Lung (tissue), 11 donors: ENCODE measurements at regions not wholly inside any gene's neighbourhood (a gene's known extent, or its start where the extent isn't known, plus 50 kb on each side); places are given as distances from the start of the nearest gene placed in this dataset.

Experiments
- ATAC-seq: fragments of 200-7000 bp; cut with Tn5 transposase; one replicate; pipeline ENCODE4 v1.9.1; 2020; ENCODE audit warnings: moderate number of reproducible peaks; ENCODE audit not compliant: insufficient read depth, low FRiP score
- DNase-seq, 3 donors: peaks; one replicate each; pipeline ENCODE4 v3.0.0-alpha.2; 2013 to 2017
- H3K27ac ChIP-seq, 2 donors: one replicate each; pipeline ENCODE4 v1.5.1; 2013; ENCODE audit warnings: mild to moderate bottlenecking in 2 of 2, moderate library complexity in 2 of 2, control low read depth in 1 of 2, inconsistent platforms in 1 of 2, low read depth in 1 of 2, low read length in 1 of 2
- H3K27me3 ChIP-seq, 3 donors: one replicate each; pipeline ENCODE4 v1.5.1; 2013; ENCODE audit warnings: low read length in 2 of 3; ENCODE audit not compliant: control insufficient read depth in 3 of 3, insufficient read depth in 3 of 3
- H3K36me3 ChIP-seq, 4 donors: one replicate each; pipeline ENCODE4 v1.5.1; 2013; ENCODE audit warnings: low read length in 4 of 4, mild to moderate bottlenecking in 1 of 4, moderate library complexity in 1 of 4; ENCODE audit not compliant: control insufficient read depth in 4 of 4, insufficient read depth in 4 of 4
- H3K4me1 ChIP-seq, 5 donors: one replicate each; pipeline ENCODE4 v1.5.1; 2013; ENCODE audit warnings: low read length in 5 of 5, mild to moderate bottlenecking in 2 of 5, moderate library complexity in 1 of 5; ENCODE audit not compliant: control insufficient read depth in 5 of 5, insufficient read depth in 5 of 5
- H3K4me3 ChIP-seq: one replicate; pipeline ENCODE4 v1.5.1; 2013; ENCODE audit warnings: mild to moderate bottlenecking, control low read depth, moderate library complexity
- H3K9ac ChIP-seq, 2 donors: one replicate each; pipeline ENCODE4 v1.5.1; 2013; ENCODE audit warnings: low read length in 2 of 2, control low read depth in 1 of 2; ENCODE audit not compliant: insufficient read depth in 1 of 2
- H3K9me3 ChIP-seq, 4 donors: one replicate each; pipeline ENCODE4 v1.5.1; 2013; ENCODE audit warnings: low read length in 3 of 4, mild to moderate bottlenecking in 1 of 4, moderate library complexity in 1 of 4; ENCODE audit not compliant: control insufficient read depth in 4 of 4, insufficient read depth in 3 of 4
- CTCF ChIP-seq: IDR thresholded peaks from 2 replicates; pipeline ENCODE4 v1.5.1; 2012; ENCODE audit warnings: mild to moderate bottlenecking; ENCODE audit errors: control extremely low read depth, extremely low read depth
- WGBS, 2 donors: extraction: QIAGEN DNeasy Blood & Tissue Kit; methylation state at CpG; one replicate each; pipeline ENCODE4 v1.1.7; 2013; 5-methylcytosine and 5-hydroxymethylcytosine counted together
- donor health status: control.
- donor health status: control.
- donor health status: Bipolar disorder and iron deficiency.
- donor health status: healthy.
- donor health status: DM: yes; HTN: yes; CAD: no.

GRCh38 chr3:25117005-25117593, 311.0 kb upstream of the RARB start:
- peaks cover 0 to 5% (median 0%) of the 10 kb centered on the region in 5 donors for H3K4me1 ChIP-seq
- no peak for ATAC-seq
- H3K27me3 ChIP-seq: no peaks in the 10 kb centered on the region
- no peak overlapping the region for H3K4me3 ChIP-seq
- H3K9me3 ChIP-seq: no peaks in the 10 kb centered on the region
- DNase-seq: no peak
- no peak overlapping the region for H3K9ac ChIP-seq
- WGBS, 2 donors: 82 to 86% methylated on average over 4 of the region's 4 CpGs
- no peak overlapping the region for H3K27ac ChIP-seq
- H3K36me3 ChIP-seq: no peaks in the 10 kb centered on the region
- TF ChIP-seq CTCF: no peak

- no peak overlapping the region for H3K27ac ChIP-seq
- H3K9ac ChIP-seq: no peak overlapping the region
- WGBS, 2 donors: 84 to 85% methylated on average over 1 of the region's 1 CpG
- ATAC-seq (no peak), DNase-seq (no peak)
- H3K4me3 ChIP-seq: no peak overlapping the region
- H3K4me1 ChIP-seq: peaks cover 0 to 5% (median 0%) of the 10 kb centered on the region in 5 donors
- no peaks in the 10 kb centered on the region for H3K36me3 ChIP-seq
- TF ChIP-seq CTCF: no peak
- no peaks in the 10 kb centered on the region for H3K9me3 ChIP-seq
- no peaks in the 10 kb centered on the region for H3K27me3 ChIP-seq
These were observed 308.4 kb upstream of the RARB start for GRCh38 chr3:25119682-25120081.

GRCh38 chr3:25120665-25121064, 307.4 kb upstream of the RARB start:
- no peak overlapping the region for H3K4me3 ChIP-seq
- no peak overlapping the region for H3K27ac ChIP-seq
- no peaks in the 10 kb centered on the region for H3K27me3 ChIP-seq
- no peaks in the 10 kb centered on the region for H3K36me3 ChIP-seq
- H3K4me1 ChIP-seq: peaks cover 0 to 5% (median 0%) of the 10 kb centered on the region in 5 donors
- no peak for TF ChIP-seq CTCF
- no peaks in the 10 kb centered on the region for H3K9me3 ChIP-seq
- DNase-seq (peak in 1 of 3 donors; percentile 16), ATAC-seq (no peak)
- WGBS, 2 donors: 59 to 71% methylated on average over 4 of the region's 4 CpGs
- H3K9ac ChIP-seq: no peak overlapping the region

- H3K36me3 ChIP-seq: no peaks in the 10 kb centered on the region
- TF ChIP-seq CTCF: no peak
- no peaks in the 10 kb centered on the region for H3K27me3 ChIP-seq
- no peak overlapping the region for H3K27ac ChIP-seq
- peaks cover 0 to 5% (median 0%) of the 10 kb centered on the region in 5 donors for H3K4me1 ChIP-seq
- WGBS, 2 donors: 78 to 83% methylated on average over 4 of the region's 4 CpGs
- no peak overlapping the region for H3K9ac ChIP-seq
- H3K9me3 ChIP-seq: peaks cover 0 to 7% (median 2%) of the 10 kb centered on the region in 4 donors
- DNase-seq (no peak), ATAC-seq (no peak)
- H3K4me3 ChIP-seq: no peak overlapping the region
These were observed 302.9 kb upstream of the RARB start for GRCh38 chr3:25125201-25125600.
